IPS DF 4.7 (cell line): ENCODE measurements at regions not wholly inside any gene's neighbourhood (a gene's known extent, or its start where the extent isn't known, plus 50 kb on each side); places are given as distances from the start of the nearest gene placed in this dataset.

Source experiments
- DNase-seq: peaks from one replicate; pipeline ENCODE4 v3.0.0-alpha.2; 2013; ENCODE audit warnings: low spot score; ENCODE audit errors: extremely low read depth

DNA sequence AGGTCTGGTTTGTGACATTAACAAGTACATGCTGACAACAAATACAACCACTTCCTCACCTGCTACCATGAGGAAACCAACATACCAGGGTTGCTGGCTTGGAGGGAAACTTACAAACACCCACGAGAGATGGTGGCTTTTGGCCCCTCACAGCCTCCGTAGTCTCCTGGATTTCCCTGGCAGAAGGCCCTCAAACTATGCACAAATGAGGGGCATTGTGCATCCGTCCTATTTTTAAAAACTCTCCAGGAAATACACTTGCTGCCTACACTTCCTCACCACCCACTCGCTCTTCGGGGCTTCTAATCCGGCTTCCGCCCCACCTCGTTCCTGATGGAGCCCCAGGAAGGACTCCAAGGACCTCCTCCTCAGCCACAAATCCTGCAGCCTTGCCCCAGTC is 355.0 kb upstream of the GATB start:
- DNase-seq, result no peak

DNA sequence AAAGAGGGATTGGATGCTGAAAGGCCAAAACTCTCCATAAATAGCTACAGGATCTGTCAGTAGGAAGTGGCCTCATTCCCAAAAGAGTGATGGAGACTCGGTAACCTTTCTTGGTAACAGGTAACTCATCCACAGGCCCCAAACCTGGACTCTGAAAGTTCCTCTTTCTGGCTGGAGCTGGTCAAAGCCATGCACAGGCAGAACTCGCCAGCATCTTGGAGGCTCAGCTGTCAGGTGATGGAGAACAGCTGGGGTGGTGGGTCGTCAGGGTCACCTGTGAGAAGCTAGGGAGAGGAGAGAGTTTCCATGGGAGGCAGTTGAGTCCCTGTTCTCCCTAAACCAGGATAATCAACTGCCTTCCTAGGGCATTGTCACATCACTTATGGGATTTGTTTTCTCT is 354.3 kb upstream of the GATB start:
- no peak for DNase-seq

DNA sequence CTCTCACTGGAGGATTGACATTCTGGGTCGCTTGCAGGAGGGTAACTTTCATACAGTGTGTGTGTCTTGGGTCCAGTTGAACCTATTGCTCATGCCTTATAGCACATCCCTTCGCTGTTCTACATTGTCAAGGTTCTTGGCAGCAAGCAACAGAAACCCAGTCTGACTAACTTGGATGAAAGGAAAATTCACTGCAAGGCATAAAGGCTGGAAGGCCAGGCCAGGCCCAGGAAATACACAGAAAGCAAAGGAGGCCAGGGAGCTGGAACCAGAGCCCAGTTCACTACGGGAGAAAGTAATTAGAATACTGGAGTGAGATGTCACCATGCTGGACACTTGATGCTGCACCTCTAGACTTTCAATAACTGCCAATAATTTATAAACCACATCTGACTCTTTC is 353.8 kb upstream of the GATB start:
- no peak for DNase-seq

DNA sequence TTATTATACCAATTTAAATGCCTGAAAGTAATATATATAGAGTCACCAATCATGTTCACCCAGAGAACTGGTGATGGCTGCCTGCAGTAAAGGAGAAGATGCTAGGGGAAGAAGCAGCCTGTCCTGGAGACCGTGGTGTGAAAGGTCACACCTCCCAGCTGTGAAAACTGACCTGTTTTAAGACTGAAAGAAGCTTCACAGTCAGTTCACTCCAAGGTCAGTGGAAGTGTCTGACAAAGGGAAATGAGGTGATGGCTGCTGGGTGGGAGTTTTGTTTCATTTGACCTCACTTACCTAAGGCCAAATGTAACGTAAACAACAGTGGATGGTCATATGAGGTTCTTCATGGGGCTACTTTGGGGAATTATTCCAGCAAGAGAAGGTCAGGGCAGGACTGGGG is 352.1 kb upstream of the GATB start:
- DNase-seq, result no peak

DNA sequence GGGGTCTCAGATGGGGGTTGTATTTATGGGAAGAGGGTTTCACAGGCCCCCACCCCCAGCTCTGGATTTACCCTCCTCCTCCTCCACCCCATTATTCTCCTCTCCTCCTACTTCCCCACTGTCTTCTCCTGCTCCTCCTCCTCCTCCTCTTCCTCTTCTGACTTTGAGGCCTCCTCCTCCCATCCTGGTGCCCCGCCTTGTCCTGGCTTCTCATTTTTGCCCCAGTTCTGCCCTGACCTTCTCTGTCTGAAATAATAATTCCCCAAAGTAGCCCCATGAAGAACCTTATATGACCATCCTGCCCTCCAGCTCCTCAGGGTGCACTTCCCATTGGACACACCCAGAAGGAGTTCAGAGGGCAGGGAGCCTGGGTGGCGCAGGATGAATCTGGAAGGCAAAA is 351.4 kb upstream of the GATB start:
- DNase-seq, result no peak

DNA sequence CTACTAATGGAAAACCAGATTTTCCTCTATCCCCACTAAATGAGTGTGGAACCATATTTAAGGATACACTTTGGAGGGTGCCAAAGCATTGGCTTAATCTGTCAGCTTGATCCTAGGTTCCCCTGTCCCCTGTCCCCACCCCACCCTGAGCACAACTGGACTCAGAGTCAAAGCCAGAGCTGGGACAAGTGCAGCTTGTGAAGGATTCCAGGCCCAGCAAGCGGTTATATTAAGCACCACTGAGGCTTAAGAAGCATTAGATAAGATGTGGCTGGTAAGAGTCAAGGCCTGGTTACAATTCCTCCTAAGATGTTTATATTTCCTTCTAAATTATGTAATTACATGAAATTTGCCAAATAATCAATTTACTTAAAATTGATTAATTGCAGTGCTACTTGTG is 350.0 kb upstream of the GATB start:
- DNase-seq, result no peak

DNA sequence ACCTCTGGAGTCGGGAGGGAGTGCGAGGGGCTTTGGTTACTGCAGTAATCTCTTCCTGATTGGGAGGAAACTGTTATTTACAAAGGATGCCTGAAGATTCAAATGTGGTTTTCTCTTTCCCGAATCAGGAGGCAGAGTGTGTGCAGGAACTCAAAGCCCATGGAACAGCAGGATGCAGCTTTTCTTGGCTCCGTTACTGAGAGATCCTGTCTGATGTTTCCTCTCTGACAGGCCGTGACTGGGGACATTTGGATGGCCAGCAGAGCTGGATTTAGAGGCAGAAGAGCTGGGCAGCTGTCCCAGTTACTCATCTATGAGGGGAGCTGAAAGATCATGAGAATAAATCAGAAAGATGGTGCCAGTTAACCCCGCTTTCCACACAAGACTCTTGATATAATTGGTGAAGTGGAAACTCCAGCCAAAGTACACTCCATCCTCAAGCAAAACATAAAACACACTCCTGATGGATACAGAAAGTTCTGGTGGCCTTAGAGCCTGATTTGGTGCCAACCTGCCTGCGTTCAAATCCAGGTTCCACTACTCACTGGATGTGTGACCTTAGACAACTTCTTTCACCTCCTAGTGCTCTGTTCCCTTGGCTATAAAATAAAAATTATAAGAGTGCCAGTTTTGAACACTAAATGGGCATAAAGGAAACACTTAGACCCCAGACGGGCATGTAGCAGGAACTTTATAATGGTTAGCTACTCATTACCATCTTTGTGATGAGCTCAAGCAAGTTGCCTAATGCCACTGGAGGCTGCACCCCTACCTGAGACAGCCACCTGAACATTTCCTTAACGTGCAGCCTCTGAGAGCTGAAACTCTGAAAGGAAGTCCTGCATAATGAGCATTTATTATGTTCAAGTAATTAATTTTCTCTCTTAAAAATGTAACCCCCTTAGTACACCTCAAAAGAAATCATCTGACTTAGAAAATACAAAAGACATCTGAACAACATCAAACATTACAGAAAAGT is 349.0 kb upstream of the GATB start:
- no peak for DNase-seq

DNA sequence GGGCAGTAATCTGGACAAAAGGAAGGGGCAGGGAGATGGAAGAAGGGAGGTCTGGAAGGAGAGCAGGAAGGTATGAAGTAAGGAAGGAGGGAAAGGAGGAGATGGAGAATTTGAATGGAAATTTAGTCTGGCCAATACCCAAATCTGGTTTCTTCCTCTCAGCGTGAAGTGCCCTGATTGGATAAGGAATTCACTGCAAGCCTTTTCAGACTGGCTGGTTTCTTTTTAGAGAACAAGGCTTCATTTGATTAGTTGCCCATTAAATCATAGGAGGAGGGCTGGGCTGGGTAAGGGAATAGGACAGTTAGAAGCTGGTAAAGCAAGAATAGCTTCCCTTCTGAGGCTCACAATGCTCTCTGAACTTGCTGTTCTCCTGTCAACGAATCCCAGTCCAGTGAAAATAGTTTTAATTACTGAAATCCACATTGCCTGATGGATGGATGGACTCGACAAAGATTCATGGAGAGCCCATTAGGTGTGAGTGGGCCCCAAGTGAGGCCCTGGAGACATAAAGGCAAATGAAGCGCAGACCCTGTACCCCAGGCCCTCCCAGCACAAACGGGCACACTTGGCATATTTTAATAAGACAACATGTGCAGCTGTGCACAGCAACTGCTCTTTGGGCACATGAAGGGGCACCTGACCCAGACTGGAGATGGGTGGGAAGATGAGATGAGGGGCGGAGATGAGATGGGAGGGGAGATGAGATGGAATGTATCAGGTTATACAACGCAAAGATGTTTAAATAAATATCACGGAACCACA is 347.1 kb upstream of the GATB start:
- no peak for DNase-seq

DNA sequence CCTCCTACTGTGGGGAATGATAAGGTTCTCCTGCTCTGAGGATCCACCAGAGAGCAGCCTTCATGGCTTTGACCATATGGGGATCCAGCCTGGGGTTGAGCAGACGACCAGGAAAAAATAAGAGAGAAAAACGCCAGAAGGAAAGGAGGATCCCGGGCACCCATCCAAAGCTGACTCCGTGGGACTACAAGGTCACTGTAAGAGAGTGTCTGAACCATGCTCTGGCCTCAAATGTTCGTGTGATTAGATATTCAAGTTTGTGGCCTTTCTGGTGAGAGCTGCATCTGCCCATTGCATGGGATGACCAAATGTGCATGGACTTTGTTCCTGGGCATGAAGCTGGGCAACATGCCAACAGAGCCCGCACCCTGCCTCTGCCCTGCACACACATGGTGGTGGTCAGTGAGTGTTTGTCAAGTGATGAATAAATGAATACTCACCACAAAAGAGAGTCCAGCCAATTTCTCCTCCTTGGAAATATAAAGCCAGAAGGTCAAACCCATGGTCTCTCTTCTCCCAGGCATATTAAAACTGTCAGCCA is 346.0 kb upstream of the GATB start:
- DNase-seq, result no peak

DNA sequence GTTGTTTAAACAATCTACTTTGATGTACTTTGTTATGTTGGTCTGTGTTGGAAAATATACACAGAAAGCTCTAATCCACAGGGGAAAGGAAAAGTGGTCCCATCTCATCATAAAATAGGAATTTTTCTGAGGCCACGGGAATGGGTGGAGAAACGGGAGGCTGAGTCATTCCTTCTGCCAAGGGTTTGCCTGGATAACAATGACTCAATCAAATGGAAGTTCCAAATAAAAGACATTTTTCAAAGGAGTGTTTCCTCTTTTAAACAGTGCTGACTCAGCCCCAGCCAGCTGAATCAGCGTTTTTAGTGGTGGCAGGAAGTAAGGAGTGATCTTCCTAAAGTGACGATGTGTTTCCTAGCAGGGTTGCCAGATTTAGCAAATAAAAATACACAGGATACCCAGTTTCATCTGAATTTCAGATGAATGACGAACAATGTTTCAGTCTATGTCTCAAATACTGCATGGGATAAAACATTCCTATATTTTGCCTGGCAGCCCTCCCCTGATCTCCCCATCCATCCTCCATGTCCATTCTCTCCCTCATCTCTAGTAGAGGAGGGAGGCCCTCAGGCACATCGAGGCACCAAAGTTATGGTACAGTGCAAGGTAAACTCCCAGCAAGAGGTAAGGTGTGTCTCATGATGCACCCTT is 345.4 kb upstream of the GATB start:
- no peak for DNase-seq

DNA sequence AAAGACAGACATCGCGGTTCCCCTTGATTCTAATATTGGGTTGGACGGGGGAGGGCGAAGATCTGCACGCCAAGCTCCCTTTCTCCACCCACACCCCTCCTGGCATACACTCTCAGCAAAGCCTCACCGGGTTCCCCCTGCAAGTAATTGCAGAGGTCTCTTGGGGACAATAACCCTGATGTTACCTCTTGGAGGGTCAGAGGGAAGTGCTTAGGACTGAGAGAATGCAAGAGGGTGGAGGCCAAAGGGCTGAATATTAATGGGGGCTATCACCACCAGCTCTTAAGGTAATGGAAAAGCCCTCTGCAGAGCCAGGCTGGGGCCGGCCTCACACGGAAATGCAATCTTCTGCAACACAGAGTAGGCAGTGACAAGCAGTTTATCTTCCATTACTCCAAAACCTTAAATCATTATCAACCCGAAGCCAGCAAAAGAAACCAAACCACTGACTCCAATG is 344.1 kb upstream of the GATB start:
- DNase-seq, result no peak

DNA sequence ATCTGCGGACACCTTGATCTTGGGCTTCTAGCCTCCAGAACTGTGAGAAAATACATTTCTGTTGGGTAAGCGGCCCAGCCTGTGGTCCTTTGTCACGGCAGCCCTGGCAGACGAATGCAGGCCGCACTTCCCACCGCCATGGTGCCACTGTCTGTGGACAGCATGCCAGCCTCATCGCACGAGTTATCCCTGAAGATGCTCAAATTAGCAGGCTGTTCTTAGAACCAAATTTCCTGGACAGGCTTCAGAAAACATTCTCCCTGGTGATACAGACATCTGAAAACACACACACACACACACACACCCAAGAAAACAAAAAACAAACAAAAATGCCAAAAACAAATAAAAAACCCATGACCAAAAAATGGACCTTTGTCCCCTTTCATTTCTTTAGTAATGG is 343.5 kb upstream of the GATB start:
- DNase-seq, result no peak

DNA sequence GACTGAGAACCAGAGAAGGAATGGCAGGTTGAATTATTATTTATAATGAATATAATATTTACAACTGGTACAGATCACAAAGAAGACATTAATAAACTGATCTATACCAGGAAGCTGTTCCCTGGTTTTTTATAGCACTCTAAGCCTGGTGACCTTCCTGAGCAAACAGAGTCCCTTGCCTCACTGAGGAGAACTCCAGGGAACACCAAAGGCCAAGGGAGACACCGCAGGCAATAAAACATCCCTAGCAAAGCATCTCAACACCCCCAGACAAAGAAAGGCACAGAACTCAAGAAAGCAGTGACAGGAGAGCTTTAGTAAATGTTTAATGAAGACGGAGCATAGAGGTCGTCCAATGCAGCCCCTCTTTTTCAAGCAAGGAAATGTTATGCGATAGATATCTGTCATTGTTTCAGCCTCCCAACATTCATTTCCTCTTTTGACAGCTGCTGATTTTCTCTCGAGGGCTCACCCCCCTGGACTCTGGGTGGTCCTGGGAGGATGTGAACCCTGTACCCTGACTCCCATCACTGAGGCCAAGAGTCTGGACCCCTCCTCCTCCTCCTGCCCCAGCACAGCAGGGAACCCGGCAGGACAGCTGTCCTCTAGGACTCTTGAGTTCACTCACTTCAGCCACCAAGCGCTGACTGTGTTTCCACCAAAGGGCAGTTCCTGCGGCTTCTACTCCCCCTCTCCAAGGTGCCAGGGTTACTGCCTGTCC is 342.5 kb upstream of the GATB start:
- no peak for DNase-seq

DNA sequence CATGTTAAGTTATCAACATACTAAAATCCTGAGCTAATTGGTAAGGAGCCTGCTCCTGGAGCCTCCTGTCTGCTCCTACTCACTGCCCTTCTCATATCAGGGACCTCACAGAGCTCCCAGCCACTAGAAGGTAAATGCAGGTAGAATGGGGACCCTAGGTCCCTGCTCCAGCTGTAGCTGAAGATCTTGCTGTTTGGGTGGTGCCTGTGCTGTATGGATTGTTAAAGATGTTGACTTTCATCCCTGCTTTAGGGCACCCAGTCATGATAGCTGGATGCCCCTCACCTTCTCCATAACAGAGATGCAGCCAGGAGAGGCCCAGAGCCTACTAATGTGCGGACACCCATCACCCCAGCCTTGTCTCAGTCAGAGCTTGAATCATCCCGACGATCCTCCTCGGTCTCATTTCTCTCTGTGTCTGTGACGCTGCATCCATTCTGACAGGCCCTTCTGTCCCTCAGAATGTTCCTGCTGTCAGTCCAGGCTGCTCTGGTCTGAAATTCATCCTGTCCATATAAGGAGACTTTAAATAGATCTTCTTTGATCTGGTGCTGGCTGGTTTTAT is 341.7 kb upstream of the GATB start:
- no peak for DNase-seq

DNA sequence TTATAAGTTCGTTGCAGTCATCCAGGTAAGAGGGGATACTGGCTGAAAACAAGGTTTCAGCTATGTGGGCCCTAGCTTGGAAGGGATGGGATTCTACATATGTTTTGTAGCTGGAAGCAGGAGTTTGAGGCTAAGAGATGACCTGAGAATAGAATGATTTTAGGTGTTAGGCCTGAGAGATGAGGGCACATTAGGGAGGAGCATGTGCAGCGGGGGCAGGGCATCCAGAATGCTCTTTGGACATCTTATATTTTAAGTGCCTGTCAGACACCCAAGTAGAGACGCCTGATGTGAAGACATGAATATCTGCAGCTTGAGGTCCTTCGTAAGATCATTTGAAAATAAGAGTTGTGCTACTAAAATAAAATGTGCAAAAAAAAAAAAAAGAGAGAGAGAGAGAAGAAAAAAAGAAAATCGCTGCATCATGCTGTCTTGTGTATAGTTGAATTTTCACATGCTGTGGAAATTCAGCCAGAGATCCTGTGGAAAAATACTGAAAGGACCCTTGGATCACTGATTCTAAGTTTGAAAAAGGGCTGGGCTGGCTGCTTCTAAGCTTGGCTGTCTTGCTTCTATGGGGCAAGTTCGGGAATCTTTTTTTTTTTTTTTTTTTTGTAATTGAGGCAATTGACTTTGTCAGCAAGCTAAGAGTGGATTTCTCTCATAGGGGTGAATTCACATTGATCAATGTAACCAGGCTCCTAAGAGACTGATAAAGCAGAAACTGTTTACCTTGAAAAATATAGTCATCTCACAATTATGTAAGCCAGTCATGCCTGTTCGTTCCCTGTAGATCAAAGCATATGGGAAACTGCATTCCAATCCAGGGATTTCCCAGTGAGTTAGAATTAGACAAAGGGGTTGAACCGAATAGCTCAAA is 341.0 kb upstream of the GATB start:
- no peak for DNase-seq

DNA sequence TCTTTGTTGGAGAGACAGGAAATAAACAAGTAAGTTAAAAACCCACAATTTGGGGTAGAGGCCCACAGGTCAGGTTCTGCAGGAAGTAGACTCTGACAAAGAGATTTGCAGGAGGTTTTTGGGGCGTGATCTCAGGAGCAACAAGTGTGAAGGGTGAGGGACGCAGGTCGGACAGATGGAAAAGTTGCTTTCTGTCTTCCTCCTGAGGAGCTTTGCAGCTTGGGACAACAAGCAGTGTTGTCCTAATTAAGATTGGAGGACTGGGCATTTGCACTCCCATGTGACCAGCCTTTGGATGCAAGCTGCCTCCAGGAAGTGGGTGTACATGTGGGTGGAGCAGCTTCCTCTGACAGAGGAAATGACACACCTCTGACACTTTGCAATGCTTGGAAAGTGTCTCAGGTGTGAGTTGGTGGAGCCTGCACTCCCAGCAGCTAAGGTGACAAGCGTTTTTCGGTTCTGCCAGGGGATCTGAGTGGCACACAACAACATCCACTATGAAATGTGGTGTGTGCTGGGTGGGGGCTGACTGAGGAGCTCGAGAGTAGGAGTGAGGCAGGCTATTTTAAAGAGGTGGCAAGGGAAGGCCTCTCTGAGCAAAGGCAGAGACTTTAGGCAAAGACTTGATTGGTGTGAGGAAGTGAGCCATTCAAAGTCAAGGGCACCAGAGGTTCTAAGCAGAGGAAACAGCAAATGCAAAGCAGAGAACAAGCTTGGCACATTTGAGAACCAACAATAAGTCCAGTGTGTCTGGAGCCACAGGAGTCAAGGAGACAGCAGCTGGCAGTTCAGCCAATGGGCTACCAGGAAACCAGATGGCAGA is 339.8 kb upstream of the GATB start:
- DNase-seq, result no peak

DNA sequence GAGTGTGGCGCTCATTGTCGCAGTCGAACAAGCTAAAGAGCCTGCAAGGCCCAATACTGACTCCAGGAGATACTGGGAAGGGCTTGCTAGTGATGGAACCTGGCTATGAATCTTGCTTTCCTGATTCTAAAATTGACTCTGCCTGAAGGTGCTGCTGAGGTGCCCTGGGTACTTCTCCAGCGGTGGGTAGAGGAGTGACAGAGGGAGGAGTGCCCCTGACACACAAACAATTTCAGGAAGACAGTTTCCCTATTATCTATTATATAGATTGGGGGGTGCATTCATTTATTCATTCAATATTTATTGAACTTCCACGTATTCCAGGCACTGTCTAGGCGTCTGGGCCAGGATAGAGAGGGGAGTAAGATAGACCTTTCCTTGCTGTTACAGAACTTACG is 339.2 kb upstream of the GATB start:
- no peak for DNase-seq

DNA sequence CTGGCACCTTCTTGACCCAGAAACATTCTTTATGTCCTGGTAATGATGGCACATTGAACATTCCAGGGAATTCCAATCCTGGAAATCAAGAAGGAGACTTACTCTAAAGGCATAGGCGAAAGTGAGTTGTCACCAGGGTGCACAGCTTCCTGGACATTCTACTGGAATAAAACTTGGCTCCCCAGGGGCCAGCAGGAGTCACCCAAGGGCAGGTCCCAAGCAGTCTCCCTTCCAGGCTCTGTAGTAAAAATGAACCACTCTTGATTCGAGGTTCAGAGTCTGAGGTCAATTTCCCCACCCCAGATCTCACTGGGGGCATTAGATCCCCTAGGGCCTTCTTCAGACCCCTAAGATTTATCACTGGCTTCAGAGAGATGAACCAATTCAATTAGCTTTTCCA is 338.7 kb upstream of the GATB start:
- no peak for DNase-seq

DNA sequence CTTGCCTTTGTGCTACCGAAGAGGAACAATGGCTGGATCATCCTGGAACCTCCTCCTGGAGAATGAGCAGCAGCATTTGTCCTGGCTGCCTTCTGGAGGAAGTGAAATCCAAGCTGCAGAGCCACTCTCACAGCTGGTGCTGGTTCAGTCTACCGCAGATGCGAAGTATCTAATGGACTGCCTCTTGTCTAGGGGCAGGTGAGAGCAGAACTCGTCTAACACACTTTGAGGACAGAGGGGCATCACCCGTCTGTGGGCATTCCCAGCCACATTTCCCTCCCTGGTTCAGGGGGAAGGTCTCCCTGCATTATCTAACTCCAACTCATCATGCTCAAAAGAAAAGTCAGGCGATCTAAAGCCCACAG is 338.2 kb upstream of the GATB start:
- DNase-seq, result no peak
